ENCODE measurements at regions not wholly inside any gene's neighbourhood (a gene's known extent, or its start where the extent isn't known, plus 50 kb on each side); places are given as distances from the start of the nearest gene placed in this dataset.

- DNase-seq (ENCODE audit: low spot score): no peak
These were observed 155.8 kb upstream of the IRX4 start for GRCh38 chr5:2038321-2039179.

GRCh38 chr5:2036885-2037284 lies 154.2 kb upstream of the IRX4 start:
- DNase-seq (ENCODE audit: low spot score): no peak

- DNase-seq (ENCODE audit: low spot score): no peak
These were observed 149.7 kb upstream of the IRX4 start for GRCh38 chr5:2032432-2032831.

- no peak for DNase-seq (ENCODE audit: low spot score)
These were observed 148.9 kb upstream of the IRX4 start for GRCh38 chr5:2031581-2031980.

- no peak for DNase-seq (ENCODE audit: low spot score)
These were observed 147.4 kb upstream of the IRX4 start for GRCh38 chr5:2030131-2030530.

- DNase-seq (ENCODE audit: low spot score): no peak
These were observed 146.5 kb upstream of the IRX4 start for GRCh38 chr5:2029206-2029605.

- no peak for DNase-seq (ENCODE audit: low spot score)
These were observed 145.1 kb upstream of the IRX4 start for GRCh38 chr5:2027790-2028189.

GRCh38 chr5:2024986-2025721 lies 142.4 kb upstream of the IRX4 start:
- no peak for DNase-seq (ENCODE audit: low spot score)

GRCh38 chr5:2023196-2023595 lies 140.5 kb upstream of the IRX4 start:
- no peak for DNase-seq (ENCODE audit: low spot score)

- no peak for DNase-seq (ENCODE audit: low spot score)
These were observed 139.7 kb upstream of the IRX4 start for GRCh38 chr5:2022436-2022835.

GRCh38 chr5:2021484-2022176 lies 138.9 kb upstream of the IRX4 start:
- no peak for DNase-seq (ENCODE audit: low spot score)

GRCh38 chr5:2020730-2021129 lies 138.0 kb upstream of the IRX4 start:
- no peak for DNase-seq (ENCODE audit: low spot score)

GRCh38 chr5:2019716-2020115 lies 137.0 kb upstream of the IRX4 start:
- DNase-seq (ENCODE audit: low spot score): no peak

- no peak for DNase-seq (ENCODE audit: low spot score)
These were observed 135.6 kb upstream of the IRX4 start for GRCh38 chr5:2018390-2018724.

GRCh38 chr5:2017540-2018389 lies 135.0 kb upstream of the IRX4 start:
- DNase-seq (ENCODE audit: low spot score): no peak

- DNase-seq (ENCODE audit: low spot score): no peak
These were observed 133.2 kb upstream of the IRX4 start for GRCh38 chr5:2015961-2016360.

GRCh38 chr5:2015124-2015848 lies 132.6 kb upstream of the IRX4 start:
- no peak for DNase-seq (ENCODE audit: low spot score)

GRCh38 chr5:2014058-2014610 lies 131.4 kb upstream of the IRX4 start:
- no peak for DNase-seq (ENCODE audit: low spot score)

GRCh38 chr5:2013301-2014057 lies 130.8 kb upstream of the IRX4 start:
- no peak for DNase-seq (ENCODE audit: low spot score)

- DNase-seq (ENCODE audit: low spot score): no peak
These were observed 130.2 kb upstream of the IRX4 start for GRCh38 chr5:2012885-2013284.

Measured in A172 (cell line).